Ovary (tissue), 7 donors: ENCODE measurements at regions not wholly inside any gene's neighbourhood (a gene's known extent, or its start where the extent isn't known, plus 50 kb on each side); places are given as distances from the start of the nearest gene placed in this dataset.

Experiments used
- DNase-seq, 5 donors: peaks; one replicate each; pipeline ENCODE4 v3.0.0-alpha.2; 2019 to 2020
- H3K27ac ChIP-seq, 2 donors: fragments of 200-600 bp; one replicate each; pipeline versions ENCODE4 v1.5.1 to v1.8.0; 2019 to 2022
- H3K27me3 ChIP-seq: fragments of 200-600 bp; one replicate; pipeline ENCODE4 v1.8.0; 2022
- H3K36me3 ChIP-seq: fragments of 200-600 bp; sonication (generic); one replicate; pipeline ENCODE4 v1.5.1; 2019
- H3K4me1 ChIP-seq: one replicate; pipeline ENCODE4 v1.8.1; 2013; ENCODE audit warnings: mild to moderate bottlenecking, moderate library complexity; ENCODE audit not compliant: insufficient read depth
- H3K4me3 ChIP-seq: fragments of 200-600 bp; sonication (generic); one replicate; pipeline ENCODE4 v1.5.1; 2017
- H3K9me3 ChIP-seq, 2 donors: fragments of 200-600 bp in 1 of 2; sonication (generic) in 1 of 2; one replicate each; pipeline versions ENCODE4 v1.5.1 to v1.8.1; 2013 to 2019; ENCODE audit warnings: mild to moderate bottlenecking in 1 of 2, moderate library complexity in 1 of 2
- CTCF ChIP-seq, 3 donors: fragments of 450-650 bp in 2 of 3; fragments of 200-600 bp in 1 of 3; IDR thresholded peaks; one replicate each; pipeline versions ENCODE4 v1.5.1 to v1.8.0; 2016 to 2022; ENCODE audit warnings: antibody characterized with exemption in 3 of 3, mild to moderate bottlenecking in 1 of 3
- EP300 ChIP-seq: sonication (generic); formaldehyde crosslinking; IDR thresholded peaks from one replicate; pipeline ENCODE4 v1.6.1; 2017; ENCODE audit warnings: antibody characterized with exemption
- POLR2A ChIP-seq: fragments of 450-650 bp; IDR thresholded peaks from one replicate; pipeline ENCODE4 v1.6.1; 2017; ENCODE audit warnings: antibody characterized with exemption, mild to moderate bottlenecking, moderate library complexity
- WGBS, 3 donors: extraction: QIAGEN DNeasy Blood & Tissue Kit in 1 of 3; methylation state at CpG; one replicate each; pipeline versions ENCODE4 v1.1.5 to v1.1.7; 2013 to 2017; 5-methylcytosine and 5-hydroxymethylcytosine counted together
- intact Hi-C, 4 donors: fragments of 100-400 bp; cut with DNase I; formaldehyde crosslinking; loops; one replicate each; pipeline versions ENCODE4 v1.11.0 to v1.15.1; 2022 to 2023
- donor health status: DM: no; HTN: no; CAD: no; lungs with moderate emphysema.
- donor health status: DM: no; HTN: no; CAD: no.
- donor health status: Bipolar disorder and iron deficiency.
- donor health status: DM: no; HTN: no; CAD: no.
- donor health status: DM: yes; HTN: yes; CAD: no.

GRCh38 chr12:116366456-116366776, 88.9 kb upstream of the MED13L start:
- no peaks in the 10 kb centered on the region for H3K36me3 ChIP-seq
- H3K9me3 ChIP-seq: no peaks in the 10 kb centered on the region
- intact Hi-C loops: no loop called here
- no peak for TF ChIP-seq EP300
- TF ChIP-seq CTCF (IDR thresholded peaks at IDR 0.05): no peak
- TF ChIP-seq POLR2A: no peak
- H3K4me3 ChIP-seq: no peak overlapping the region
- no peaks in the 10 kb centered on the region for H3K4me1 ChIP-seq
- WGBS, 3 donors: 74 to 92% (median 82%) methylated on average over 9 of the region's 9 CpGs
- no peak for DNase-seq
- no peak overlapping the region for H3K27ac ChIP-seq
- H3K27me3 ChIP-seq: no peaks in the 10 kb centered on the region

DNA sequence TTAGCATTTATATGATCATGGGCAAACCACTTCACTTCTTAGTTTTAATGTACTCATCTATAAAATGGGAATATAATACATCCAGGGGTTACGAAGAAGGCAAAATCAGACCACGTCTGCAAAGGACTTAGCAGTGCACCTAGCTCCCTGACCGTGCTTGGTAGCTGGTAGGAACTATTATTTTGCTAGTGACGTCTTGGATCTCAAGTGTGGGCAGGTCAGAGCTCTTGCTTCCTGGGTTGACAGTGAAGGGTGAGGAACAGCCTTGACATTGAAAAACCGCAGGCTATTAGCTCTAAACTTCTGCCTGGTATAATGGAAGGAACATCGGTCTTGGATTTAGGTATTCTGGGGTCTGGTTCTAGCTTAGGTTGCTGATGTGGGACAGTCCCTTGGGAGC, 89.3 kb upstream of the MED13L start:
- DNase-seq: no peak
- Histone ChIP-seq H3K36me3 (no peaks in the 10 kb centered on the region), H3K4me3 (no peak overlapping the region), H3K27ac (no peak overlapping the region), H3K9me3 (no peaks in the 10 kb centered on the region), H3K4me1 (no peaks in the 10 kb centered on the region), H3K27me3 (no peaks in the 10 kb centered on the region)
- no peak for TF ChIP-seq CTCF (IDR thresholded peaks at IDR 0.05)
- TF ChIP-seq EP300: no peak
- TF ChIP-seq POLR2A: no peak
- intact Hi-C loops: no loop called here
- 84 to 91% (median 87%) methylated on average over 6 of the region's 6 CpGs for whole genome bisulfite sequencing, 3 donors

DNA sequence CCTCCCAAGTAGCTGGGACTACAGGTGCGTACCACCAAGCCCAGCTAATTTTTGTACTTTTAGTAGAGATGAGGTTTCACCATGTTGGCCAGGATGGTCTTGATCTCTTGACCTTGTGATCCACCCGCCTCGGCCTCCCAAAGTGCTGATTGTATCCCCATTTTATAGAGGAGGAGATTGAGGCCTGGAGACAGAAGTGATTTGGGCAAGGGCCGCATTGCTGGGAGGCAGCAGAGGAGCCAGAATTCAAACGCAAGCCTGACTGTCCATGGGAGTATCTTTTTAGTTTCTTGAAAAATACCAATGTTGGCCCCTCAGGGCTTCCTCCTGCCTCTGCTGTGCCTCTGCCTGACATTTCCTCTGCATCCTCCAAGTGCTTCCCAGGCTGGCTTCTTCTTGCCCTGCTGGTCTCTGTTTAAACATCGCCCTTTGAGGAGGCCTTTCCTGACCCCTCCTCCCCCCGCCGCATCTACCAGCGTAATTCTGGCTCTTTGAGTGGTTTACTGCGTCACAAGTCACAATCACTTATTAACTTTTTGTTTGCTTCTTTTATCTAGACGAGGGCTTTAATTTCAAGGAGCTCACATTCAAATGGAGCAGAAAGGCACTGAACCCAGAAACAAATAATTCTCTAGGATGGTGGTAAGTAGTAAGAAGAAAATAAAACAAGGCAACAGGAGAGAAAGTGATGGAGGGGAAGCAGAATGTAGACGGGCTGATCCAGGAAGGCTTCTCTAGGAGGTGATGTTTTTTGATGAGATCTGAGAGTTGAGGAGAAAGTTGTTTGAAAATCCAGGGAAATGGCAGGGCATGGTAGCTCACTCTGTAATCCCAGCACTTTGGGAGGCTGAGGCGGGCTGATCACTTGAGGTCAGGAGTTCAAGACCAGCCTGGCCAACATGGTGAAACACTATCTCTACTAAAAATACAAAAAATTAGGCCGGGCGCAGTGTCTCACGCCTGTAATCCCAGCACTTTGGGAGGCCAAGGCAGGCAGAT, 91.0 kb upstream of the MED13L start:
- H3K27ac ChIP-seq: no peak overlapping the region
- no peak for TF ChIP-seq EP300
- TF ChIP-seq CTCF (IDR thresholded peaks at IDR 0.05): no peak
- TF ChIP-seq POLR2A: no peak
- no peaks in the 10 kb centered on the region for H3K36me3 ChIP-seq
- H3K9me3 ChIP-seq: no peaks in the 10 kb centered on the region
- H3K4me1 ChIP-seq: no peaks in the 10 kb centered on the region
- no peaks in the 10 kb centered on the region for H3K27me3 ChIP-seq
- no peak for DNase-seq
- intact Hi-C loops: no loop called here
- WGBS, 3 donors: 79 to 87% (median 82%) methylated on average over 16 of the region's 16 CpGs
- H3K4me3 ChIP-seq: no peak overlapping the region

- H3K36me3 ChIP-seq: no peaks in the 10 kb centered on the region
- TF ChIP-seq POLR2A (no peak), CTCF (IDR thresholded peaks at IDR 0.05) (no peak), EP300 (no peak)
- H3K27ac ChIP-seq: no peak overlapping the region
- WGBS, 3 donors: 74 to 81% (median 76%) methylated on average over 4 of the region's 4 CpGs
- H3K4me1 ChIP-seq: no peaks in the 10 kb centered on the region
- no peaks in the 10 kb centered on the region for H3K27me3 ChIP-seq
- H3K4me3 ChIP-seq: no peak overlapping the region
- DNase-seq: no peak
- no peaks in the 10 kb centered on the region for H3K9me3 ChIP-seq
- intact Hi-C loops: no loop called here
Observed at GRCh38 chr12:116370004-116370404, 92.5 kb upstream of the MED13L start.
